ENCODE measurements at regions not wholly inside any gene's neighbourhood (a gene's known extent, or its start where the extent isn't known, plus 50 kb on each side); places are given as distances from the start of the nearest gene placed in this dataset.

DNA sequence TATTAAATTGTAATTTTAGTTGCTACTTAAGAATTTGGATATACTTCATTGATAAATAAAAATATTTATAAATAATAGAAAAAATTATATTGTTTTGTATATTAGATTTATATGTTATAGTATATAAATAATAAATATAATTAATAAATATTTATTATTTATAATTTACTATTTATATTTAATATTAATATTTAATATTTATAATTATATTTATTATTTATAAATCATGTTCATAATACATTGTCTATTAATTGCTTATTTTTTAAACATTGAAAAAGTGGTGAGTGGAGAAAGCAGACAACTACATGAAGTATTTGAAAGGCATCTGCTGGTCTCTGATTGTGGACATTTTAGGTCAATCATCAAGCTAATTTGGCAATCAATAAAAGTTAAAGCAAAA is 464.5 kb downstream of the MMUT start:
- H3K4me2 ChIP-seq (ENCODE audit: low read depth, low read length), result no peak overlapping the region
- H3K27ac ChIP-seq (ENCODE audit: extremely low read length, insufficient read depth, low read length), result no peak overlapping the region
- no peak overlapping the region for H3K4me3 ChIP-seq (replicated peaks in 1 of 3; ENCODE audit: insufficient read depth in 1 of 3, low read depth in 2 of 3, low read length in 3 of 3)
- ChIA-PET CTCF (ENCODE audit: low intra/inter-chr PET ratio, low total read pairs) (no interaction called here), POLR2A (no interaction called here)
- intact Hi-C loops (cut with micrococcal nuclease; ENCODE audit: unreplicated experiment) (no loop called here), in situ Hi-C loops (cut with HindIII; ENCODE audit: extremely low pct_ligation_motif_present, low pct_unique_long_range_greater_than_20kb) (no loop called here)
- H3K79me2 ChIP-seq (ENCODE audit: insufficient read depth, low read length), result no peaks in the 10 kb centered on the region
- ATAC-seq (no peak), FAIRE-seq (no peak), DNase-seq (ENCODE audit: low spot score) (no peak)
- H3K9me3 ChIP-seq (ENCODE audit: low read length), result no peaks in the 10 kb centered on the region
- no TSS peak for BruUV-seq (replicated peaks)
- H3K27me3 ChIP-seq (ENCODE audit: control insufficient read depth in 1 of 2, insufficient read depth in 2 of 2, low read length in 2 of 2), result no peaks in the 10 kb centered on the region
- TF ChIP-seq KLF16 (CRISPR knock-in tag; IDR thresholded peaks at IDR 0.05) (no peak), ZNF7 (CRISPR knock-in tag; IDR thresholded peaks at IDR 0.05) (no peak), FLYWCH1 (CRISPR knock-in tag; IDR thresholded peaks at IDR 0.05) (no peak), CHD2 (IDR thresholded peaks at IDR 0.05; ENCODE audit: low read depth, low read length) (no peak), MZF1 (CRISPR knock-in tag; IDR thresholded peaks at IDR 0.05; ENCODE audit: borderline replicate concordance) (no peak), ZNF263 (CRISPR knock-in tag; IDR thresholded peaks at IDR 0.05) (no peak), FOSL1 (CRISPR knock-in tag; IDR thresholded peaks at IDR 0.05; ENCODE audit: borderline replicate concordance) (no peak), LCORL (IDR thresholded peaks at IDR 0.05) (no peak), LCORL (CRISPR knock-in tag; IDR thresholded peaks at IDR 0.05) (no peak), ZNF773 (CRISPR knock-in tag; IDR thresholded peaks at IDR 0.05; ENCODE audit: borderline replicate concordance) (no peak), JUND (CRISPR knock-in tag; IDR thresholded peaks at IDR 0.05) (no peak), XBP1 (CRISPR knock-in tag; IDR thresholded peaks at IDR 0.05) (no peak), ZMYM3 (CRISPR knock-in tag; IDR thresholded peaks at IDR 0.05) (no peak), ZNF138 (CRISPR knock-in tag; IDR thresholded peaks at IDR 0.05; ENCODE audit: low read depth) (no peak), SMAD9 (CRISPR knock-in tag; IDR thresholded peaks at IDR 0.05) (no peak)
- TF ChIP-seq, protein P1, sequence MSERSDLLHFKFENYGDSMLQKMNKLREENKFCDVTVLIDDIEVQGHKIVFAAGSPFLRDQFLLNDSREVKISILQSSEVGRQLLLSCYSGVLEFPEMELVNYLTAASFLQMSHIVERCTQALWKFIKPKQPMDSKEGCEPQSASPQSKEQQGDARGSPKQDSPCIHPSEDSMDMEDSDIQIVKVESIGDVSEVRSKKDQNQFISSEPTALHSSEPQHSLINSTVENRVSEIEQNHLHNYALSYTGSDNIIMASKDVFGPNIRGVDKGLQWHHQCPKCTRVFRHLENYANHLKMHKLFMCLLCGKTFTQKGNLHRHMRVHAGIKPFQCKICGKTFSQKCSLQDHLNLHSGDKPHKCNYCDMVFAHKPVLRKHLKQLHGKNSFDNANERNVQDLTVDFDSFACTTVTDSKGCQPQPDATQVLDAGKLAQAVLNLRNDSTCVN (CRISPR knock-in tag; IDR thresholded peaks at IDR 0.05; ENCODE audit: borderline replicate concordance), result no peak
- TF ChIP-seq, protein P2, sequence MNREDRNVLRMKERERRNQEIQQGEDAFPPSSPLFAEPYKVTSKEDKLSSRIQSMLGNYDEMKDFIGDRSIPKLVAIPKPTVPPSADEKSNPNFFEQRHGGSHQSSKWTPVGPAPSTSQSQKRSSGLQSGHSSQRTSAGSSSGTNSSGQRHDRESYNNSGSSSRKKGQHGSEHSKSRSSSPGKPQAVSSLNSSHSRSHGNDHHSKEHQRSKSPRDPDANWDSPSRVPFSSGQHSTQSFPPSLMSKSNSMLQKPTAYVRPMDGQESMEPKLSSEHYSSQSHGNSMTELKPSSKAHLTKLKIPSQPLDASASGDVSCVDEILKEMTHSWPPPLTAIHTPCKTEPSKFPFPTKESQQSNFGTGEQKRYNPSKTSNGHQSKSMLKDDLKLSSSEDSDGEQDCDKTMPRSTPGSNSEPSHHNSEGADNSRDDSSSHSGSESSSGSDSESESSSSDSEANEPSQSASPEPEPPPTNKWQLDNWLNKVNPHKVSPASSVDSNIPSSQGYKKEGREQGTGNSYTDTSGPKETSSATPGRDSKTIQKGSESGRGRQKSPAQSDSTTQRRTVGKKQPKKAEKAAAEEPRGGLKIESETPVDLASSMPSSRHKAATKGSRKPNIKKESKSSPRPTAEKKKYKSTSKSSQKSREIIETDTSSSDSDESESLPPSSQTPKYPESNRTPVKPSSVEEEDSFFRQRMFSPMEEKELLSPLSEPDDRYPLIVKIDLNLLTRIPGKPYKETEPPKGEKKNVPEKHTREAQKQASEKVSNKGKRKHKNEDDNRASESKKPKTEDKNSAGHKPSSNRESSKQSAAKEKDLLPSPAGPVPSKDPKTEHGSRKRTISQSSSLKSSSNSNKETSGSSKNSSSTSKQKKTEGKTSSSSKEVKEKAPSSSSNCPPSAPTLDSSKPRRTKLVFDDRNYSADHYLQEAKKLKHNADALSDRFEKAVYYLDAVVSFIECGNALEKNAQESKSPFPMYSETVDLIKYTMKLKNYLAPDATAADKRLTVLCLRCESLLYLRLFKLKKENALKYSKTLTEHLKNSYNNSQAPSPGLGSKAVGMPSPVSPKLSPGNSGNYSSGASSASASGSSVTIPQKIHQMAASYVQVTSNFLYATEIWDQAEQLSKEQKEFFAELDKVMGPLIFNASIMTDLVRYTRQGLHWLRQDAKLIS (CRISPR knock-in tag; IDR thresholded peaks at IDR 0.05), result no peak
- TF ChIP-seq, protein P3, sequence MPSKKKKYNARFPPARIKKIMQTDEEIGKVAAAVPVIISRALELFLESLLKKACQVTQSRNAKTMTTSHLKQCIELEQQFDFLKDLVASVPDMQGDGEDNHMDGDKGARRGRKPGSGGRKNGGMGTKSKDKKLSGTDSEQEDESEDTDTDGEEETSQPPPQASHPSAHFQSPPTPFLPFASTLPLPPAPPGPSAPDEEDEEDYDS (CRISPR knock-in tag; IDR thresholded peaks at IDR 0.05), result no peak
- TF ChIP-seq, protein P4, sequence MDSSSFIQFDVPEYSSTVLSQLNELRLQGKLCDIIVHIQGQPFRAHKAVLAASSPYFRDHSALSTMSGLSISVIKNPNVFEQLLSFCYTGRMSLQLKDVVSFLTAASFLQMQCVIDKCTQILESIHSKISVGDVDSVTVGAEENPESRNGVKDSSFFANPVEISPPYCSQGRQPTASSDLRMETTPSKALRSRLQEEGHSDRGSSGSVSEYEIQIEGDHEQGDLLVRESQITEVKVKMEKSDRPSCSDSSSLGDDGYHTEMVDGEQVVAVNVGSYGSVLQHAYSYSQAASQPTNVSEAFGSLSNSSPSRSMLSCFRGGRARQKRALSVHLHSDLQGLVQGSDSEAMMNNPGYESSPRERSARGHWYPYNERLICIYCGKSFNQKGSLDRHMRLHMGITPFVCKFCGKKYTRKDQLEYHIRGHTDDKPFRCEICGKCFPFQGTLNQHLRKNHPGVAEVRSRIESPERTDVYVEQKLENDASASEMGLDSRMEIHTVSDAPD (CRISPR knock-in tag; IDR thresholded peaks at IDR 0.05), result no peak
- H3K36me3 ChIP-seq (replicated peaks in 1 of 2; ENCODE audit: control insufficient read depth in 1 of 2, insufficient read depth in 2 of 2, low read length in 2 of 2), result no peaks in the 10 kb centered on the region
- no peaks in the 10 kb centered on the region for H4K20me1 ChIP-seq (ENCODE audit: insufficient read depth, low read length)
- H3K9ac ChIP-seq (ENCODE audit: insufficient read depth, low read depth, low read length), result no peak overlapping the region
- H3K4me1 ChIP-seq (ENCODE audit: insufficient read depth, low read length), result no peaks in the 10 kb centered on the region
- H2AFZ ChIP-seq (ENCODE audit: low read length), result no peak overlapping the region
